Right lobe of liver (tissue), 6 donors: ENCODE measurements at regions not wholly inside any gene's neighbourhood (a gene's known extent, or its start where the extent isn't known, plus 50 kb on each side); places are given as distances from the start of the nearest gene placed in this dataset.

Experiments
- ATAC-seq, 4 donors: fragments of 200-7000 bp; cut with Tn5 transposase; one replicate each; pipeline ENCODE4 v1.9.1; 2020; ENCODE audit warnings: mild to moderate bottlenecking in 4 of 4, moderate library complexity in 4 of 4
- DNase-seq, 3 donors: peaks; one replicate each; pipeline ENCODE4 v3.0.0-alpha.2; 2020
- H3K27ac ChIP-seq, 3 donors: fragments of 200-600 bp; one replicate each; pipeline ENCODE4 v1.8.0; 2022
- H3K27me3 ChIP-seq, 2 donors: fragments of 200-600 bp; one replicate each; pipeline ENCODE4 v1.8.0; 2022
- H3K36me3 ChIP-seq, 4 donors: fragments of 200-600 bp; sonication (generic) in 1 of 4; one replicate each; pipeline versions ENCODE4 v1.5.1 to v1.8.0; 2017 to 2022; ENCODE audit warnings: control low read depth in 1 of 4
- H3K4me1 ChIP-seq, 4 donors: fragments of 200-600 bp; sonication (generic) in 1 of 4; one replicate each; pipeline versions ENCODE4 v1.5.1 to v1.8.0; 2017 to 2022; ENCODE audit warnings: control low read depth in 1 of 4
- H3K4me3 ChIP-seq, 3 donors: fragments of 200-600 bp; one replicate each; pipeline ENCODE4 v1.8.0; 2022
- H3K9me3 ChIP-seq, 4 donors: fragments of 200-600 bp; sonication (generic) in 1 of 4; one replicate each; pipeline versions ENCODE4 v1.5.1 to v1.8.0; 2017 to 2022; ENCODE audit warnings: control low read depth in 1 of 4
- CTCF ChIP-seq, 4 donors: fragments of 200-600 bp in 3 of 4; fragments of 450-650 bp in 1 of 4; IDR thresholded peaks; one replicate each; pipeline versions ENCODE4 v1.5.1 to v1.8.0; 2016 to 2022; ENCODE audit warnings: antibody characterized with exemption in 4 of 4, mild to moderate bottlenecking in 2 of 4
- POLR2A ChIP-seq: fragments of 450-650 bp; IDR thresholded peaks from one replicate; pipeline ENCODE4 v1.6.1; 2017; ENCODE audit warnings: antibody characterized with exemption, mild to moderate bottlenecking
- WGBS: methylation state at CpG from one replicate; pipeline ENCODE4 v1.1.6; 2018; ENCODE audit warnings: low coverage, low lambda C conversion rate; ENCODE audit not compliant: insufficient coverage; ENCODE audit errors: missing lambda C conversion rate; 5-methylcytosine and 5-hydroxymethylcytosine counted together
- intact Hi-C, 2 donors: fragments of 100-400 bp; cut with DNase I; formaldehyde crosslinking; loops; one replicate each; pipeline versions ENCODE4 v1.11.2 to v1.14.1; 2022
- donor health status: DM: no; HTN: yes; CAD: no.
- donor health status: DM: no; HTN: no; CAD: no.
- donor health status: DM: no; HTN: no; CAD: no.
- donor health status: DM: no; HTN: yes; CAD: no.
- donor health status: DM: no; HTN: yes; CAD: no.

- intact Hi-C loops = loop anchor here in 1 of 2 donors (10.0 kb wide), 1 partner anchor 116 kb away; no protein-coding TSS in a partner anchor
- TF ChIP-seq POLR2A (no peak), CTCF (IDR thresholded peaks at IDR 0.05) (peak; percentile 44 to 54 (median 48))
- peak; percentile 52 to 72 (median 70) for ATAC-seq
- H3K36me3 ChIP-seq = no peaks in the 10 kb centered on the region
- DNase-seq = peak; percentile 37 to 51 (median 47)
- H3K27ac ChIP-seq = no peak overlapping the region
- WGBS = 43% methylated on average over 2 of the region's 17 CpGs
- H3K9me3 ChIP-seq = no peaks in the 10 kb centered on the region
- peaks cover 0 to 2% (median 0%) of the 10 kb centered on the region in 4 donors for H3K4me1 ChIP-seq
- H3K4me3 ChIP-seq = no peak overlapping the region
- H3K27me3 ChIP-seq = no peaks in the 10 kb centered on the region
These were observed 184.8 kb upstream of the GSE1 start for GRCh38 chr16:85428168-85428898.

DNA sequence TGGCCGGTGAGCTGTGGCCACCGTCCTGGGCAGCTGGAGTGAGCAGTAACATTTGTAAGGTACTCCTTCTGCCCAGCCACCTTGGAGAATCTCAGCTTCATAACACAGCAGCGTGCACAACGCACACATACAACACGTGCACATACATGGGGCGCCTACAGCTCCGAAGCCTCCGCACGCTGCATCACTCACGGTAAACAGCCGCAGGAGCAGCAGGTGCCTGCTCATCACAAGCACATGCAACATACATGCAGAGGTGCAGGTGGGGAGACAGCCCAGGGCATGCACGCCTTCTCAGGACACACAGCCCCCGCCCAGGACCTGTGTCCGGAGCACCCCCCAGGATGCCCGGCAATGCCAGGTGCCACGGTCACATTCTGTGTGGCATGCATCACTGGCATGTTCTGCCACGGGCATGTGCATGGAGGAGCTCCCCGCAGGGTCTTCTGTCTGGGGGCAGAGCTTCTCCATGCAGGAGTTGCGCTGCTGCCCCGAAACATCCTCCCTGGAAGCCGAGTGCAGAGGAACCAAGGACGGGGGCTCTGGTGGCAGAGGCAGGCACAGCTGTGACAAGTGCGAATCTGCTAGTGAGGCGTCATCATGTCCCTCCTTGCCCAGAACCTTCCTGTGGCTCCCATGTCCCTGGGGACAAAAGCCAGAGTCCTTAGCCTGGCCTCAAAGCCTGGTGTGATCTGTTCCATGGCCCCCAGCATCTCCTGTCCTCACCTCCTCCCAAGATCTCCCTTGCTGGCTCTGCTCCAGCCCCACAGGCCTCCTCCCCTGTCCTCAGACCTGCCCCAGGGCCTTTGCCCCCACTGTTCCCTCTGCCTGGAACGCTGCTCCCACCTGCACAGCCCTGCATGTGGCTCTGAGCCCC lies 184.0 kb upstream of the GSE1 start:
- TF ChIP-seq POLR2A (no peak), CTCF (IDR thresholded peaks at IDR 0.05) (no peak)
- DNase-seq = peak; percentile 16 to 46 (median 41)
- Histone ChIP-seq H3K9me3 (no peaks in the 10 kb centered on the region), H3K4me3 (no peak overlapping the region), H3K27ac (no peak overlapping the region), H3K4me1 (no peaks in the 10 kb centered on the region), H3K27me3 (no peaks in the 10 kb centered on the region), H3K36me3 (no peaks in the 10 kb centered on the region)
- intact Hi-C loops = loop anchor here in 1 of 2 donors (10.0 kb wide), 1 partner anchor 116 kb away; no protein-coding TSS in a partner anchor
- 64% methylated on average over 4 of the region's 25 CpGs for WGBS
- no peak for ATAC-seq

DNA sequence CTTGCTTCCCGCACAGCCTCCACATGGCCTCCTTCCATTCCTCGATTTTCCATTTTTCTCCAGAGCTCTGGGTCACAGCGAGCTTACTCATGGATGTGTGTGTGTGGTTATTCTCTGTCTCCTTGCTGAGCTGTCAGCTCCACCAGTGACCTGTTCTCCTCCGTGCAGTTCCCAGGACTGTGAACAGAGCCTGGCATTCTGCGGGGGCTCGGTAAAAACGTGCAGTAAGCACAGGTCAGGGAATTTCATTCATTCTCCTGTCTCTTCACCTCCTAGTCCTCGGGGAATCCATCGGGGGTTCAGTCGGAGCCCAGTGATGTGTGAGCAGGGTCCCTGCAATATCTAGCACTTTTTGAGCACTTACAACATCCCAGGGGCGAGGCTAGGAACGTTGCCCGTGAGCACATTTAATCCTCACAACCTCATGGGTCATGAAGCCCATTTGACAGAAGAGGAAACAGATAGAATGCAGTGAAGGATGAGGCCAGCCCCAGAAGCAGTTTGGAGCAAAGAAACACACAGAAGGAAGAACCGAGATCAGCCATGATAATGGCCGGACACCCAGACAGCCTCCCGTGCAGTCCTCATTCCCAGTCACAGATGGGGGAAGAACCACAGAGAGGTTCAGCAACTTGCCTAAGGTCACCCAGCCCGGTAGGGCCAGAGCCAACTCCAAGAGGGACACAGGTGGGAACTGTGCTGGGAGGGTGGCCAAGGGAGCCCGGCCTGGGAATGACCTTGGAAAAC lies 183.2 kb upstream of the GSE1 start:
- intact Hi-C loops = loop anchor here (10.0 kb wide), 2 partner anchors 65 to 115 kb away; no protein-coding TSS in a partner anchor

More for the DNA sequence above, 183.2 kb upstream of the GSE1 start:
- Histone ChIP-seq H3K4me1 (no peaks in the 10 kb centered on the region), H3K9me3 (no peaks in the 10 kb centered on the region), H3K27ac (no peak overlapping the region), H3K4me3 (no peak overlapping the region), H3K36me3 (no peaks in the 10 kb centered on the region), H3K27me3 (no peaks in the 10 kb centered on the region)
- 89% methylated on average over 12 of the region's 18 CpGs for WGBS
- ATAC-seq (no peak), DNase-seq (no peak)
- no peak for TF ChIP-seq POLR2A
- no peak for TF ChIP-seq CTCF (IDR thresholded peaks at IDR 0.05)
